Epidermal melanocyte (primary cell): ENCODE measurements at regions not wholly inside any gene's neighbourhood (a gene's known extent, or its start where the extent isn't known, plus 50 kb on each side); places are given as distances from the start of the nearest gene placed in this dataset.
A peak's percentile ranks its signal among the peaks of the same experiment; 100 is the strongest.
"Not testable (repeated sequence)": the region's sequence is repeated elsewhere in the genome, so short reads cannot be mapped to it uniquely, and the experiment has no call there.

Experiments
- DNase-seq: peaks from one replicate; pipeline ENCODE4 v3.0.0; 2011; ENCODE audit warnings: low spot score; ENCODE audit not compliant: insufficient read length

DNA sequence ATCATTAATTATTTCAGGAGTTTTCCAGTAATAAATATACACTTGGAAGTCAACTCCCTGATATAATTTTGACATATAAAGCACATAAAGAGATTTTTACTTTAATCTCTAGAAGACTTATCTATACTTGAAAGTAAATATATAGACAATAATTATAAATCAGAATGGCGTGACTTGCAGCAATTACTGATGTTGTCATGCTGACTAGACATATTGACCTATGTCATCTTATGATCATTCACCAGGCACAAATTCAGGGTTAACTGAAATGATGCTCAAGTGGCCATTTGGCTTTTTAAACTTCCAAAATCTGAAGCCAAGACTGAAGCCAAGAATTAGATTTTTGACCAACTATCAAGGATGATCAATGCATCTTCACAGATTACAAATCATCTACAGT lies 192.2 kb downstream of the MCHR2 start:
- no peak for DNase-seq

DNA sequence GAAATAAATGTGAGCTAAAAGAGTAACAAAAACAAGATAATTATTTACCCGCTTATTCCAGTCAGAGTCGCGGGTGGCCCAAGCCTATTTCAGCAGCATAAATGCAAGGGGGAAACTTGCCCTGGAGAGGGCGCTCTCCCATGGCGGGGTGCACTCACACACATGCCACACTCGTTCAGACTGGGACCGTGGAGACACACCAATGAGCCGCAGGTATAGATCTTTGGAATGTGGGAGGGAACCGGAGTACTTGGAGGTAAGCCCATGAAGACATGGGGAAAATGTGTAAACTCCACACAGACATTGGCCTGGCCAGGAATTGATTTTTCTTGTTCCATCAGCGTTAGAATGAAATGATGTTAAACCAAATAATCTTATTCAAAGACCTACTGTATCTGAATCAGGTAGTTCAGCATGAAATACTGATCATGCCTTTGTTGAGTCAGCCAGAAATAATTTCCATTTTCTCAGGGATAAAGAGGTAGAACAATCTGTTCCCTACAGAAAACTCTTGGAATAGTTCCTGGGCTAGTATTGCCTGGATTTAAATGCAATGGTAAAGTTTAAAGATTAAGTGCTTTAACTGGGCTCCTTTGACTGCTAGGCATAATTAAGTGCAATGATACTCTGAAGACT lies 191.5 kb downstream of the MCHR2 start:
- DNase-seq, result no peak

DNA sequence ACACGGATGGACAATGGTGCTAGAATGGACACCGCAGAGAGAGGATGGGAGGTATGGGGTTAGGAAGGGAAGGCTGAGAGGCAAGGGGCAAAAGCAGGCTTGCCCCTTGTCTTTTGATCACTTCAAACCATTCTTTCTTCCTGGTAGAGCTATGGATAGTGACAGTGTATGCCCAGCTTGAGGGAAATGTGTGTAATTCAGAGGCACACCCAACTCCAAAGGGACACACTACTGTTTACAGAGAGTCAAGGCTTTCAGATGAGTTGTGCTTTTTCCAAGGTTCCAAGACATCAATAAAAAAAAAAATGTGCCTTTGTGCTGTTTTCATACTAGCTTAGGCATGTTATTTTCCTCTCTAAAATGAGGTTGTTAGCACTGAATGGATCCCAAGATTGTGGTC lies 185.0 kb downstream of the MCHR2 start:
- DNase-seq, result no peak

DNA sequence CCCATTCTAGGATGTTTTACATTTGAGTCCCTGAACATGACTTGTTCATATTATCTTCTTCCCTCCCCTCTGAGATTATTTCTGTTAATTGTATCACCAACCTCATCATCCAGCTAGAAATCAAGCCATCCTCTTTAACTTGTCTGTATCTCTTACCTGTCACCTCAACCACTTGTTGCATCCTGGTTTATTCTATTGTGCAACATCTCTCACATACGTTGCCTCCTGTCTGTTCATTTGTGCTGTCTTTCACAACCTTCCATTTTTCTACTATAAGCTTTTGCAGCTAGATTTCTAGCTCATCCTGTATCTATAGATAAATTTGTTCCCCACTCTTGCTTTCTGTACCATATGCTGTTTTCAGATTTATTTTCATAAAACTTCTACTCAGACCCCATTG lies 183.7 kb downstream of the MCHR2 start:
- DNase-seq, result no peak

DNA sequence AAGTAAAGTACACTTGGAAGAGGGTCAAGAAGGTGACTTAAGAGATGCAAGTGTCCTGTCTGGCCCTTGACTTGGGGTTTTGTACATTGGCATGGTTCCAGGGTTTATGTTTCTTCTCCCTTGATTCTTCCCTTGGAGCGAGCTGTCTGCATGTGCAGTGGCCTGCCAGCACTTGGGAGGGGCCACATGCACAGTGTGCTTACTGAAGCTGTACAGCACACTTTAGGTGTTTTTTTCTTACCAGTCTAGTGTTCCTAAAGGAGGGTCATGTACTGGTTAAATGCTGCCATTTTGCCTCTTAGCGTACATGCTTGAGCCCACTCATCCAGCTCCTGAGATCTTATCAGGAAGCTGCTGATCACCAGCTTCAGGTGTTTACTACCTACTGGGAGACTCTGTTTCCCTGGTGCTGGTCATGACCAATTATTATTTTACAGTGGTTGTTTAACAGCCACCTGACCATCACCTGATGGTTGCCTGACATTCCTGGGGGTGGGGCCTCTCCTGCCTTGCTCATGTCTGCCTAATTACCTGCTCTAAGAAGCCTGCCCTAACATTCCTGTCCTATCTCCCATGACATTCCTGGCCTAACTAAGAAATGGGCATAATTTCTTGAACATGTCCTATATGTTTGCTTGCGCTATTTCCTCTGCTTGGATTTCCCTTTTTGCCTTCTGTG lies 182.9 kb downstream of the MCHR2 start:
- no peak for DNase-seq

DNA sequence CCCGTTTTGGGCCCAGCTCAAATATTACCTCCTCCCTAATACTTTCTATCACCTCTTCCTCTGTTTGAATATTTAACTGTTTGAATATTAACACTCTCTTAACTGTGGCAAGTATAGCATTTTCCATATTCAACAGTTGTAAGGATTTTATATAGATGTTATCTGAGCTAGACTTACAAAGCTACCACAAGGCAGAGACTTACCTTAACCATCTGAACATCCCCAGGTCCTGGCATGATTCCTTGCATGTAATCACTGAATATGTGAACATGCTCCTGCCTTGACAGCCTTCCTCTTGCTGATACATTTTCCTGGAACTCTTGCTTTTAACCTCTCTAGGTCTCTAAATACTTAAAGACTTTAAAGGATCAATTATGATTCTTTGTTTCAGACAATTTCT lies 182.4 kb downstream of the MCHR2 start:
- DNase-seq, result no peak

DNA sequence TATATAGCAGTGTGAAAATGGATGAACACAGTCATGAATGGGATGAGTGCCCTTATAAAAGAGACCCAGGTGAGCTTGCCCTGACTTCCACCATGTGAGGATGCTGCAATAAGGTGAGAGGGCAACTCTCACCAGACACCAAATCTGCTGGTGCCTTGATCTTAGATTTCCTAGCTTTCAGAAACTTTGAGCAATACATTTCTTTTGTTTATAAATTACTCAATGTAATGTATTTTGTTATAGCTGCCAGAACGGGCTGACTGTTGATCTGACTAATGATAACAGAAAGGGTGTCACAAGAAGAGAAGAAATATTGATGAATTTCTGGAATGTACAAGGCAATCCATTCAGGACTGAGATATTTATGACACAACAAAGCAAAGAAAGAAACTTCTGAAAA lies 180.5 kb downstream of the MCHR2 start:
- no peak for DNase-seq

DNA sequence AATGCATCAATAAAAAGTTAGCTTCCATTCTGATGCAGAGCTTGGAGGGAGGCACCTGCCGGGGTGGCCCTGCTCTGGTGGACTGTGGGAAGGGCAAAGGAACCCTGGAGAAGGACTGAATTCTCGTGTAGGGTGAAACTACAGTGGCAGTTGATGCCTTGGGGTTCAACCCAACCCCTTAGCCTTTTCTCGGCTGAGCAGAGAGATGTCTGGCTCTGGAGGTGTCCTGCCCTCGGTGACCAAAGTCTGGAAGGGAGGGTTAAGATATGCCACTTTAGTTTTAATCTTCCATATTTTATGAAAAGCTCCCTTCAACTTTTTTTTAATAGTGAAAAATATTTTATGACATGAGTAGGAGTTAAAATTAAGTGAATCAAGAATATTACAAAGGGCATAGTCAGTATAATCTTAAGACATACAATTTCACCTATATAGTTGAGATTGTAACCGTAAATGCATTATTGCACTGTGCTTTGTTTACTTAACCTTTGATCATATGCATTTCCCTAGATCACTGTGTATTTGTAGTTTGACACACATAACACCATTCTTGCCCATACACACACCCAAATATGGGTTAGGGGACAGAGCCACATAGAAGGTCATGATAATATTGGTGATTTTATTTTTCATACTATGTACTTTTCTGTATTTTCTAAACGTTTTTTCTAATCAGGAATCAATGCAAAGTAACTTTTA lies 179.6 kb downstream of the MCHR2 start:
- no peak for DNase-seq

DNA sequence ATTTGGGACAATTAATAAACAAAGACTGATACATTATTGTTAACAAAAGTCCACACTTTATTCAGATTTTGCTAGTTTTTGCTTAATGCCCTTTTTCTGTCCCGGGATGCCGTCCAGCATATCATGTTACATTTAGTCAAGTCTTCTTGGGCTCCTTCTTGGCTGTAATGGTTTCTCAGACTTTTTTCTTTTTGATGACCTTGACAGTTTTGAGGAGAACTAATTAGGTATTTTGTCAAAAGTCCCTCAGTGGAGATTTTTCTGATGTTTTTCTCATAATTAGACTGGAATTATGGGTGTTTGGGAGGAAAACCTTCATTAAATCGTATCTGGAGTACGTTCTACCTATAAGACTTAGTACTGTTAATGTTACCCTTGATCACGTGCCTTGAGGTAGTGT lies 177.2 kb downstream of the MCHR2 start:
- DNase-seq, result no peak

DNA sequence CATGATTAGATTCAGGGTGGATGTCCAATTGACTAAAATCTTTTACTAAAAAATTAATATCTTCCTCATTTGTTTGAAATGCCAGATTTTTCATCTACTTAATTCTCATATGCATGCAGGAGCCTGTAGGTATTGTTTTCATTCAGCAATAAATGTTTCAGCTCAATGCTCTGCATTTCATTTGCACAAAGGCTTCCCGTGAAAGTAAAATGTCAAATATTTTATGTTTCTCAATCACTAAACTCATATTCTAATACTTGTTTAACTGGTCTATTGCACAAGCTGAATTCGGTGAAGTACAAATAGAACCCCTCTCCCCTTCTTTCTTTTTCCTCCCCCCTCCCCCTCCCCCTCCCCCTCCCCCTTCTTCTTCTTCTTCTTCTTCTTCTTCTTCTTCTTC lies 175.9 kb downstream of the MCHR2 start:
- DNase-seq, result no peak

DNA sequence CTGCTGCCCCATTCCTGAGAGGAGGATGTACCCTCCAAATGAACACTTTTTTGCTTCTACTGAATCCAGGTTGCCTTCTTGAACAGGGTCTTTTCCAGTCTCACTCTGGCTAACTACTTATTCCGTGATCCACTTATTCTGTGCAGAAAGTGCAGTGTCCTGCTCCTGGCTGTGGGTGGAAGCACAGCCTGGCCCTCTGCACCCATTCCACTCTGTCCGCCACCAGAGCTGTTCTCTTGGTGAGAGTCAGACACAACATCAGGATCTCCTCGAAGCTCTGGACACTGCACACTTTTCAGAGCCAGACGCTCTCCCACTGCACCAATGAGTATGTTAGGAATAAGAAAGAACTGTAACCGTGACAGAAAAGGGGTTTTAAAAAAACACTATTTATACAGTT lies 174.2 kb downstream of the MCHR2 start:
- no peak for DNase-seq

DNA sequence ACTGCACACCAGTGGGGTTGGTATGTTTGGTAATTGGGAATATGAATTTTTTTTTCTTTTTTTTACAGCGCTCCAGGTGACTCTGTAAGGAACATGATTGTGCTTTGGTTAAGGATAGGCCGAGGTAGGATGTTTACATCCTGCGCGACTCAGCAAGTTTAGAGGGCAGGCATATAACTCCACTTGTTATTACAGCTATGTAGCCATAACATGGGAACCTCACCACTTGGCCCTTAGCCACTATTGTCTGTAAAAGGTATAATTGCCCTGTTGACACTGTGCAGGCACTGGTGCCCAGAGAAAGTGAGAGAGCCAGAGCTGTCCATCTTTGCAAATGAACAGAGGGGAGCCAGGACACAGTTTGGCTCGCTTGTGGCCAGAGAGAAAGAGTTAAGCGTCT lies 172.9 kb downstream of the MCHR2 start:
- no peak for DNase-seq

DNA sequence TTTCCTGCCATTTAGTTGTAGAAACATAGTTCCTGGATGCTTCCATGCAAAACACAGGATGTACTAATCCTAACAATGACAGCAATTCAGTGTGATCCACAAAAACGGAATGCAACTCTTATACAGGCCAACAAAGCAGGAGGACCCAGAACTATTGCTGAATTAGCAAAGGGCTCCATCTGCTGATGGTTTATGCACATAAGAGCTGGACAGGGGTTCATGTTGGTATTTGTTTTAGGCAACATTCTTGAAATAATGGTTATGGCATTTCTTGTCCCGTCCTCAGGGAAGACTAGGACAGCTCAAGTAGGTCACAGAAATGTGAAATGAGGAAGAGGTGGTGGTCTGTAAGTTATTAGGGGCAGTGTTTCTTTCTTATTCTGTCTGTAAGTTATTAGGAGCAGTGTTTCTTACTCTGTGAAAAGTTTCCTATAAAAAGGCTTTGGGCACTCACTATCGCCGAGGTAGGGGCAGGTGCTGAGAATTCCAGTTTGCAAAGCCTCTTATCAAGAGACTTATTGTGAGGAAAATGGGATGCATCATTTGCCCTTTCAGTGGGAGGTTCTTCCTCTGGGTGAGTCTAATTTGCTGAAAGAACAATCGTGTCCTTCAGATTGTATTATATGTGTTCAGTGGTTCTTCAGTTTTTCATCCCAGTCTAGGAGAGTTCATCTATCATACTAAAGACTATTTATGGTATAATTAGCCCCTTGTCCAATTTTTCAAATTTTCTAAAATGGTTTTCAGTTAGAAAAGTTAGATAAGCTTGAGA lies 171.1 kb downstream of the MCHR2 start:
- peak; percentile 59 for DNase-seq

DNA sequence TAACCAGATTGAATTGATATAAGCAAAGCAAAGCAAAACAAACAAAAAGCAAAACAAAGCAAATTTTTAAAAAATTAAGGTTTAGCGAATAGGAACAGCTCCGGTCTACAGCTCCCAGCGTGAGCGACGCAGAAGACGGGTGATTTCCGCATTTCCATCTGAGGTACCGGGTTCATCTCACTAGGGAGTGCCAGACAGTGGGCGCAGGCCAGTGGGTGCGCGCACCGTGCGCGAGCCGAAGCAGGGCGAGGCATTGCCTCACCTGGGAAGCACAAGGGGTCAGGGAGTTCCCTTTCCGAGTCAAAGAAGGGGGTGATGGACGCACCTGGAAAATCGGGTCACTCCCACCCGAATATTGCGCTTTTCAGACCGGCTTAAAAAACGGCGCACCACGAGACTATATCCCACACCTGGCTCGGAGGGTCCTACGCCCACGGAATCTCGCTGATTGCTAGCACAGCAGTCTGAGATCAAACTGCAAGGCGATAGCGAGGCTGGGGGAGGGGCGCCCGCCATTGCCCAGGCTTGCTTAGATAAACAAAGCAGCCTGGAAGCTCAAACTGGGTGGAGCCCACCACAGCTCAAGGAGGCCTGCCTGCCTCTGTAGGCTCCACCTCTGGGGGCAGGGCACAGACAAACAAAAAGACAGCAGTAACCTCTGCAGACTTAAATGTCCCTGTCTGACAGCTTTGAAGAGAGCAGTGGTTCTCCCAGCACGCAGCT lies 170.3 kb downstream of the MCHR2 start:
- not testable (repeated sequence) for DNase-seq

DNA sequence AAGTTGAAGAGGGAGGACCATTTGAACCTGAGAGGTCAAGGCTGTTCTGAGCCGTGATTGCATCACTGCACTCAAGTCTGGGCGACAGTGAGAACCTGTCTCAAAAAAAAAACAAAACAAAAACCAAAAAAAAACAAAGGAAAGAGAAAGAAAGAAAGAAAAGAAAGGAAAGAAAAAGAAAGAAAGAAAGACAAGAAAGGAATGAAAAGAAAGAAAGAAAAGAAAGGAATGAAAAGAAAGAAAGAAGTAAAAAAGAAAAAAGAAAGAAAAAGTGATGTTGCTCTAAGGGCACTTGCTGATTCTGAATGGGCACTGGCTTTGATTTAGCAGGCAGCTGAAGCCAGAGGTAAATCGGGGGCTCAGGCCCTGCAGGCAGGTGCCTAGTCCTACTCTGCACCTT lies 161.0 kb downstream of the MCHR2 start:
- no peak for DNase-seq

DNA sequence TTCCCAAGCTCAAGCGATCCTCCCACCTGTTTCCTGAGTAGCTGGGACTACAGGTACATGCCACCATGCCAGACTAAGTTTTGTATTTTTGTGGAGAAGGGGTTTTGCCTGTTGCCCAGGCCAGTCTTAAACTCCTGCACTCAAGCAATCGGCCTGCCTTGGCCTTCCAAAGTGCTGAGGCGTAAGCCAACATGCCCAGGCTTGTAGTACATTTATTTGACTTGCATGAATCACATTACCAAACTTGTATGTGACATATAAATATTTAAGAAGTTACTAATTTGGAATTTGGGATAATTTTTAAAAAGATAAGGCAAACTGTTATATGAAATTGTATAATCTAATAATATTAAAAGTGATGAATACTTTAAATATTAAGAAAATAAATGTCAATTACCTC lies 157.6 kb downstream of the MCHR2 start:
- no peak for DNase-seq

DNA sequence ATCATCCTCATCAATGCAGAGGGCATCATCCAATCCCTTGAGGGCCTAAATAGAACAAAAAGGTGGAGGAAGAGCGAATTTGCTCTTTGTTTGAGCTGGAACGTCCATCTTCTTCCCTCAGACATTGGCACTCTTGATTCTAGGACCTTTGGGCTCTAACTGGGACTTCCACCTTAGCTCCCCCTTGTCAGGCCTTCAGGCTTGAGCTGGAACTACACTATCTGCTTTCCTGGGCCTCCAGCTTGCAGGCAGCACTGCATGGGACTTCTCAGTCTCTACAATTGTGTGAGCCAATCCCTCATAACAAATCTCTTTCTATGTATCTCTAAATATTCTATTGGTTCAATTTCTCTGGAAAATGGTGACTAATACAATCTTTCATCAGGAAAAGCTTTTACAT lies 155.4 kb downstream of the MCHR2 start:
- DNase-seq, result no peak

DNA sequence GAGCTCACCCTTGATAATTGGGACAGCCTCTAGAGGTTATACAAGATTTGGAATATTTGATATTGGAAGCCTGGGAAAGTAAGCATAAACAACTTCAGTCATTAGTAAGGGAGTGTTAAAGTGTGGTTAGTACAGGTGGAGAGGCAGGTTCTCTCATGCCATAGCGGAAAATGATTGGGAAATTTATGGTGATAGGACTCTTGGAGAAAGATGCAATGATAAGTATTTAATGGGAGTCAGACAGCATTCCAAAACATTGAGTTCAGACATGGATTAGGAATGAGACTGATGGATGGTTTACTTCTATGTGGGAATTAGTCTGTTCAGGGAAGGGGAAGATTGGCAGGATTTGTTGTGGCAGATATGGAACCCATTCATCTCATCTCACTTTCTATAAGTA lies 152.7 kb downstream of the MCHR2 start:
- DNase-seq, result no peak

DNA sequence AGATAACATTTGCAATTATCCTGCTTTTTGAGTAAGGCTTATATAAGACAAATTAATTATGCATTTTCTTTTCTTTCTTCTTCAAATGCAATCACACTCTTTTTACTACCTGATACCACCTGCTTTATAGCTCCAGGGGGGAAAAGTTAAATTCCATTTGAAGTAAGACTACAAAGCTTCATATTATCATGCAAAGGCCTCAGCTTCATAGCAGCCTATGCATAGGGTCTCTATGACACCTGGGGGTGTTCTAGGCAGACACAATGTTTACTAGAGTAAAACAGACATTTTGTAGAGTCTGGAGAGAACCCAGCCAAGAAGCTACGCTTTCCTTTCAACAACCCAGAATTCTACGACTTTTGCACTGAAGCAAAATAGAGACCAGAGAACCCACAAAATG lies 148.0 kb downstream of the MCHR2 start:
- DNase-seq, result no peak

DNA sequence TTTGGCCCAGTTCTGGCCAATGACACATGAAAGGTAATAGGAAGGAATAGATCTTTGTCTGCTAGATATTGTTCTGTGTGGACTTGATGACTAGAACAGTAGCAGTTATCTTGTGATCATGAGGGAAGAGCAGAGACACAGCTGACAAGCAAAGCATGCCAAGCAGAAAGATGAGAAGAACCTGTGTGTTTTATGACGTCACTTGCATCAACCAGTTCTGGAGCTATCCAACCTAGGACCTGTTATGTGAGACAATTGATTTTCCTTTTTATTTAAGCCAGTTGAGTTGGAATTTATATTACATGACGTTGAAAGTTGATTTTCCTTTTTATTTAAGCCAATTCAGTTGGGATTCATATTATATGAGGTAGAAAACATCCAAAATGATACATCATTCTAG lies 143.2 kb downstream of the MCHR2 start:
- DNase-seq, result no peak

DNA sequence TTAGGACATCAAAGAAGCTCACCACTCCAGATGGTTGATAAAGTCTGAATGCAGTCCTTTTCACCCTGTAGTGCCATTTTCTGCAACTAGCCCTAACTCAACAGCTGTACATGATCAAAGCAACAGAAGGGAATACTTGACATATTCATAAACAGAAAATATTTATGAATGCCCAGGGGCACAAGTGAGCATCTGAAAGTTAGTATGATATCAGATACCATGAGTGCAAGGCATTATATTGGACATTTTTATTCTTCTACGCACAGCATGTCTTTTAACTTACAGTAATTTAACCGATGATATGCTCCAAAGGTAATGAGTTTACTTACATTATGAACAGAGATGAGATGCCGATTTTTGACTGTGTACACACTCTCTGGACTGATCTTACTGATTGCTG lies 142.0 kb downstream of the MCHR2 start:
- DNase-seq, result no peak

DNA sequence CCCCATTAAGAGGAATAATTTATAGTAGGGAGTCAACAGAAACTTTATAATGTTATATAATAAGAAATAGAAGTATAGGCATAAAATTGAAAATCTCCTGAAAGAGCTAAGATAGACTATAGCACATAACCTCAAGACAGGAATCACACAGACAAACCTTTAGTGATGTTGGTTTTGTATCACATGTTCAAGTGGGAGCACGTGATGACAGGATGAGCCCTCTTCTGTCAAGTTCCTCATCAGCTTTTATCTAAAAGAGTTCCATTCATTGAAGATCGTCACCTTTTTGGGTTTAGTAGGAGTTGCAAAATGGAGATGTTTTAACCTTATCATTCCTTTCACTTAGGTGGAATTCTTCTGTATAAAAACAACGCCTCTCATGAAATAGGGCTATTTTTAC lies 127.0 kb downstream of the MCHR2 start:
- no peak for DNase-seq
